Effector memory CD4-positive, alpha-beta T cell (primary cell): ENCODE measurements at regions not wholly inside any gene's neighbourhood (a gene's known extent, or its start where the extent isn't known, plus 50 kb on each side); places are given as distances from the start of the nearest gene placed in this dataset.
"Not testable (repeated sequence)": the region's sequence is repeated elsewhere in the genome, so short reads cannot be mapped to it uniquely, and the experiment has no call there.

Experiments
- DNase-seq, 3 donors: peaks; one replicate each; pipeline ENCODE4 v3.0.0-alpha.2; 2020
- H3K27ac ChIP-seq: 2 replicates; pipeline ENCODE4 v1.7.0; 2013; ENCODE audit warnings: mild to moderate bottlenecking, low read length, moderate library complexity; ENCODE audit not compliant: insufficient read depth, poor library complexity, severe bottlenecking
- H3K27me3 ChIP-seq: replicated peaks from 2 replicates; pipeline ENCODE4 v1.7.0; 2013; ENCODE audit warnings: mild to moderate bottlenecking, low read length; ENCODE audit not compliant: insufficient read depth, control insufficient read depth, poor library complexity, severe bottlenecking
- H3K36me3 ChIP-seq: 2 replicates; pipeline ENCODE4 v1.7.0; 2013; ENCODE audit warnings: mild to moderate bottlenecking, low read length, moderate library complexity; ENCODE audit not compliant: control insufficient read depth, insufficient read depth
- H3K4me1 ChIP-seq: 2 replicates; pipeline ENCODE4 v1.7.0; 2013; ENCODE audit warnings: low read length, mild to moderate bottlenecking; ENCODE audit not compliant: control insufficient read depth, insufficient read depth, poor library complexity, severe bottlenecking
- H3K4me3 ChIP-seq: 2 replicates; pipeline ENCODE4 v1.7.0; 2013; ENCODE audit warnings: low read length, low read depth, mild to moderate bottlenecking; ENCODE audit not compliant: insufficient read depth, poor library complexity, severe bottlenecking
- H3K9me3 ChIP-seq: 2 replicates; pipeline ENCODE4 v1.7.0; 2013; ENCODE audit warnings: mild to moderate bottlenecking, low read length, moderate library complexity; ENCODE audit not compliant: control insufficient read depth

GRCh38 chr6:122248844-122249243 is 150.6 kb upstream of the HSF2 start:
- peaks cover 11% of the 10 kb centered on the region for H3K9me3 ChIP-seq
- no peaks in the 10 kb centered on the region for H3K27me3 ChIP-seq
- no peak overlapping the region for H3K4me3 ChIP-seq
- H3K36me3 ChIP-seq = no peaks in the 10 kb centered on the region
- no peaks in the 10 kb centered on the region for H3K4me1 ChIP-seq
- H3K27ac ChIP-seq = no peak overlapping the region
- DNase-seq = no peak

- Histone ChIP-seq H3K4me1 (no peaks in the 10 kb centered on the region), H3K36me3 (no peaks in the 10 kb centered on the region), H3K27ac (no peak overlapping the region), H3K9me3 (no peaks in the 10 kb centered on the region), H3K4me3 (no peak overlapping the region), H3K27me3 (no peaks in the 10 kb centered on the region)
- no peak for DNase-seq
Measured at GRCh38 chr6:122258839-122259238, 140.6 kb upstream of the HSF2 start.

GRCh38 chr6:122264557-122264956 is 134.9 kb upstream of the HSF2 start:
- DNase-seq = no peak
- Histone ChIP-seq H3K27me3 (no peaks in the 10 kb centered on the region), H3K4me3 (no peak overlapping the region), H3K27ac (no peak overlapping the region), H3K36me3 (no peaks in the 10 kb centered on the region), H3K9me3 (no peaks in the 10 kb centered on the region), H3K4me1 (no peaks in the 10 kb centered on the region)

- no peaks in the 10 kb centered on the region for H3K9me3 ChIP-seq
- DNase-seq = no peak
- H3K27me3 ChIP-seq = no peaks in the 10 kb centered on the region
- H3K36me3 ChIP-seq = no peaks in the 10 kb centered on the region
- no peak overlapping the region for H3K4me3 ChIP-seq
- no peaks in the 10 kb centered on the region for H3K4me1 ChIP-seq
- H3K27ac ChIP-seq = no peak overlapping the region
Measured at GRCh38 chr6:122265755-122266154, 133.7 kb upstream of the HSF2 start.

GRCh38 chr6:122268394-122268793 is 131.1 kb upstream of the HSF2 start:
- no peak overlapping the region for H3K27ac ChIP-seq
- no peak for DNase-seq
- H3K27me3 ChIP-seq = no peaks in the 10 kb centered on the region
- no peak overlapping the region for H3K4me3 ChIP-seq
- H3K4me1 ChIP-seq = no peaks in the 10 kb centered on the region
- H3K36me3 ChIP-seq = no peaks in the 10 kb centered on the region
- H3K9me3 ChIP-seq = no peaks in the 10 kb centered on the region

GRCh38 chr6:122276637-122277036 is 122.8 kb upstream of the HSF2 start:
- Histone ChIP-seq H3K4me1 (no peaks in the 10 kb centered on the region), H3K27me3 (no peaks in the 10 kb centered on the region), H3K9me3 (no peaks in the 10 kb centered on the region), H3K4me3 (no peak overlapping the region), H3K27ac (no peak overlapping the region), H3K36me3 (no peaks in the 10 kb centered on the region)
- DNase-seq = no peak

GRCh38 chr6:122280105-122281021 is 119.1 kb upstream of the HSF2 start:
- H3K36me3 ChIP-seq, H3K4me3 ChIP-seq, DNase-seq, H3K4me1 ChIP-seq, H3K27ac ChIP-seq, H3K9me3 ChIP-seq, H3K27me3 ChIP-seq: not testable (repeated sequence)

GRCh38 chr6:122283884-122284283 is 115.6 kb upstream of the HSF2 start:
- no peaks in the 10 kb centered on the region for H3K9me3 ChIP-seq
- no peaks in the 10 kb centered on the region for H3K36me3 ChIP-seq
- H3K27ac ChIP-seq = no peak overlapping the region
- H3K4me1 ChIP-seq = no peaks in the 10 kb centered on the region
- no peaks in the 10 kb centered on the region for H3K27me3 ChIP-seq
- no peak for DNase-seq
- H3K4me3 ChIP-seq = no peak overlapping the region

GRCh38 chr6:122284848-122285247 is 114.6 kb upstream of the HSF2 start:
- no peak for DNase-seq
- Histone ChIP-seq H3K4me3 (no peak overlapping the region), H3K9me3 (no peaks in the 10 kb centered on the region), H3K36me3 (no peaks in the 10 kb centered on the region), H3K4me1 (no peaks in the 10 kb centered on the region), H3K27me3 (no peaks in the 10 kb centered on the region), H3K27ac (no peak overlapping the region)

- no peaks in the 10 kb centered on the region for H3K9me3 ChIP-seq
- DNase-seq = no peak
- H3K27me3 ChIP-seq = no peaks in the 10 kb centered on the region
- H3K4me3 ChIP-seq = no peak overlapping the region
- H3K36me3 ChIP-seq = no peaks in the 10 kb centered on the region
- no peaks in the 10 kb centered on the region for H3K4me1 ChIP-seq
- no peak overlapping the region for H3K27ac ChIP-seq
Measured at GRCh38 chr6:122285292-122285913, 114.0 kb upstream of the HSF2 start.
